GM19438 (cell line): ENCODE measurements at regions not wholly inside any gene's neighbourhood (a gene's known extent, or its start where the extent isn't known, plus 50 kb on each side); places are given as distances from the start of the nearest gene placed in this dataset.

Experiments
- ATAC-seq: cut with Tn5 transposase; IDR thresholded peaks from one replicate; pipeline ENCODE4 v1.9.1; 2021; ENCODE audit warnings: low read depth; ENCODE audit not compliant: unreplicated experiment

DNA sequence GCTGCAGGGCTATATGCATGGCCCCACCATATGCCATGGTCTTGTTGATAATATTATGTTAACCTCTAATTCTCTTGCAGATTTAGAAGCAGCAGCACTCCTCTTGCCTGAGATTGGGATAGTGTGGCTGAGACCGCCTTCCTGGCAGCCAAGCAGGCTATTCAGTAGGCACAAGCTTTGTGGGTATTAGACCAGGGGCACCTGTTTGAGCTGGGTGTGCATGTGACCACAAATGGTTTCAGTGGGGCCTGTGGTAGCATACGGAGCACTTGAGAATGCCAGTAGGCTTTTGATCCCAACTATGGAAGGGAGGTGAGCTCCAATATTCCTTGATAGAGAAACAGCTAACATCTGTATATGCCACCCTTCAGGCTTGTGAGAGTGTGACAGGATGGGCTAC is 625.1 kb upstream of the NUDT12 start:
- no peak for ATAC-seq

DNA sequence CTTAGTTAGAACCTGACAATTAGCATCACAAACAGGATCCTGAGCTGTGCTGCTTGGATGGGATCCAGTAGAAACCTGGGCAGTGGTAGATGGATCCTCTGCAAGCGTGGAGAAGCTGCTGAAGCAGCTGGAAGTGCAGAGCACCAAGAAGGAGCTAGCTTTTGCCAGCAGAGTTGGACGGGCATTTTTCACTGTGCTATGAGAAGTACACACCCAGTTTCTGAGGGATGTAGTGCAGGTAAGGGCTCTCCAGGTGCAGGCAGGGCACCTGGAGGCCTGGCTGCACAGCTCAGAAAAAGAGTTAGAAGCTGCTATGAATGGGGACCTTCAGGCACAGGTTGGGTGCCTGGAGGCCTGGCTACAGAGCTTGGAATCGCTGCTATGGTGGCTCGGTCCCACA is 623.9 kb upstream of the NUDT12 start:
- no peak for ATAC-seq

DNA sequence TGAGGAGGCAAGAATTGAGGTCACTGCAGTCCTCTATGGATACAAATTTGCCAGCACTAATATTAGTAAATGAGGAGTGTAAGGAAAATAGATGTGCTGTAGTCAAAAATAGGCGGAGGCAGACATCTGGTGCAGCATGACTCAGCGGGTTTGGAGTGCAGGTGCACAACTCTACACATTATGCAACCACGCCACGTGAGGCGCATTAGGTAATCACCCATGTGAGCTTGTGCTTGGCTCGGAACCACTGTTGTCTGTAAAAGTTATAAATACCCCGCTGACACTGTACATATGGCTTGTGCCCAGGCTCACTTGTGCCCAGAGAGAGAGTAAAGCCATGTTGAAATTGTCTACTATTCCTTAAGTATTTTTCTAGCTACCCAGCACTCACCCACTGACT is 623.5 kb upstream of the NUDT12 start:
- ATAC-seq = no peak

DNA sequence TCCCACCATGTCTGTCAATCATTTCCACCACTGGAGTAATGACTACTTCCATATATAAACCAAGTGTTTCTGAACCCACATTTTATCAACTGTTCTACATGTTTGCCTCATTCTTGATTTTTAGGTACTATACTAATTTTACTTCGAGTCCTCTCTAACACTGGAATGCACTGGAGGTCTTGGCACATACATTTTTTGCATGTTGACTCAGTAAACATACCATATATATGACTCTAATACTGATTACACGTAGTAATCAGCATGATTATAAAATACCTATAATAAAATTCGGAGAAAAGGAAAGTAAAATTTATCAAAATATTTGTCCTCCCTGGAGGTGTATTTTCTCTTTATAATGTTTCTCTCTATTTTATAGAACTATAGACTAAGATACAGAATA is 621.7 kb upstream of the NUDT12 start:
- no peak for ATAC-seq

DNA sequence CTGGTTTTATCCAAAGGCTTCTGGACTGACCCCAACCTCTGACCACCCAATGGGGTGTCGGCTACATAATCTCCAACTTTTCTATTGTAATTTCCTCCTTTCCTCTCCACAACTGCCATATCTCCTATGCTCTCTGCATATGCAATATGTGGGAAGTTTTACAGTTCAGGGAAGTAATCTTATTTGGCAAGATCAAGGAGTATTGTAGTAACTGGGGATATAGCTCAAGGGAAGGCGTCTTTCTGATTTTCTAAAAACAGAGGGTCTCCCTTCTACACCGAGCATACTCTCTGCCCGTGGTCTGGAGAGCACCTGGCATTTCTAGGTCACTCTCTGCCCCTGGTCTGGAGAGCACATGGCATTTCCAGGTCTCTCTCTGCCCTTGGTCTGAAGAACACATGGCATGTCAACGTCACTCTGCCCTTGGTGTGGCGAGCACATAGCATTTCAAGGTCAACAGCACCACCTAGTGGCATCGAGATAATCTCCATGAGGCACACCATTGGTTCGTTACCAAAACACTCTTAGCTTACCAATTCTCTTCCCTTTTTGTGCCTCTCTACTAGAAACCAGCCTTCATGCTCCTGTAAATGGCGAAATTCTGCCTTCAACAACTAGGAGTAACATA is 616.4 kb upstream of the NUDT12 start:
- no peak for ATAC-seq

DNA sequence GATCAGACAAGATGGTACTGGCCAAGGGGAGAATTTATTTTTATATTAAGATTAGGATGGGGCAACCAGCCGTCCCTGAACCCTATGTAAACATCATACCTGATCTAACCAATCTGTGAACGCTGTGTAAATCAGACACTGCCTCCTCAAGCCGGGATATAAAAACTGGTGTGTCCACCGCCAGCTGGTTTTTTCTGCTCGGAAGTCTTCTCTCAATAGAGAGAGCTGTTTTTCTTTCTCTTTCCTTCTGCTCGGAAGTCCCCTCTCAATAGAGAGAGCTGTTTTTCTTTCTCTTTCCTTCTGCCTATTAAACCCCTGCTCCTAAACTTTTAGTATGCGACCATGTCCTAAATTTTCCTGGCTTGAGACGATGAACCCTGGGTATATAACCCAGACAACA is 615.5 kb upstream of the NUDT12 start:
- ATAC-seq = no peak

DNA sequence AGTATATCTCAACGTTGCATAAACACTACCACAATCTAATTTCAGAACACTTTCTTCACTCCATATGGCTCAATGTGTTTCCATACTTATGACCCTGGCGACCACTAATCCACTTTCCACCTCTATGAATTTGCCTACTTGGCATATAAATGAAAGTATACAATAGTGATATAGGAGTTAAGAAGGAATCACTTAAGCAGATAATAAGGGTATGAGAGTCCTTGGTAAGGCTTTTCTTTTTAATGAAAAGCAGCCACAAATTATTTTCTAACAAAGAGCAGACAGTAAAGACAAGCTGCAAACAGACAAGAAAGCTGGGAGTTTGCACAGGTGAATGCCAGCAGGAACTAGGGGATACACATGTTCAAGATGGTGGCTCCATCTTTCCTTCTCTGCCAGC is 615.1 kb upstream of the NUDT12 start:
- ATAC-seq = no peak

DNA sequence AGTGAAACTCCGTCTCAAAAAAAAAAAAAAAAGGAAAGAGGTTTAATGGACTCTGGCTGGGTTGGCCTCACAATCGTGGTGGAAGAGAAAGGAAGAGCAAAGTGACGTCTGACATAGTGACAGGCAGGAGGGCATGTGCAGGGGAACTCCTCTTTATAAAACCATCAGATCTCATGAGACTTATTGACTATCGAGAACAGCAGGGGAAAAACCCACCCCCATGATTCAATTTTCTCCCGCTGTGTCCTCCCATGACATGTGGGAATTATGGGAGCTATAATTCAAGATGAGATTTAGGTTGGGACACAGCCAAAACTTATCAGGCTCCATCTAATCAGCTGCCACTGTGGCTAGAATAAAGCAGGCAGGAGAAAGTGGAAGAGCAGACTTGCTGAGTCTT is 610.4 kb upstream of the NUDT12 start:
- no peak for ATAC-seq

DNA sequence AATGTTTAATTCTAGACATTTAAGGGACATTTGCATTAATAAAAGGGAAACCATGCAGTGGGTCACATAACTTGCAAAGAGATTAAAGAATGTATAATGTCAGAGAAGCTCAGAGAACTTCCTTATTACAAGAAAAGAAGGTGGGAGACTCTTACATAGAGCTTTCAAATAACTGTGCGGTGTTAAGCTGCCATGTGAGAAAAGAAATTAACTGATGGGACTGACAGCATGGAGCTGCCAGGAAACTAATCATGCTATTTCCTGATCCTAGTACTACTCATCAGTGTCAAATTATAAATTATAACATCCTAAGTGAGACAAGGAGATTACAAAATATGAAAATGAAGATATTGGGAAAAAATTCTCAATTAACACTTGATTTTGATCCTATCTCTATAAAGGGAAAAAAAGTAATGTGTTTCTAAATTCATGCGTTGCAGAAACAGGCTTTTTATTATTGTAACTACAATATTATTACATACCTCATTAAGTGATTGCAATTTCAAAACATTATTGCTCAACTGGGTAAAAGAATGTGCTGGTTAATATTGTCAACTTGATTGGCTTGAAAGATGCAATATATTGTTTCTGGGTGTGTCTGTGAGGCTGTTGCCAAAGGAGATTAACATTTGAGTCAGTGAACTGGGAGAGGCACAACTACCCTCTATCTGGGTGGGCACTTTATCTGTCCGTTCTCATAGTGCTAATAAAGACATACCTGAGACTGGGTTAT is 609.5 kb upstream of the NUDT12 start:
- ATAC-seq = no peak

DNA sequence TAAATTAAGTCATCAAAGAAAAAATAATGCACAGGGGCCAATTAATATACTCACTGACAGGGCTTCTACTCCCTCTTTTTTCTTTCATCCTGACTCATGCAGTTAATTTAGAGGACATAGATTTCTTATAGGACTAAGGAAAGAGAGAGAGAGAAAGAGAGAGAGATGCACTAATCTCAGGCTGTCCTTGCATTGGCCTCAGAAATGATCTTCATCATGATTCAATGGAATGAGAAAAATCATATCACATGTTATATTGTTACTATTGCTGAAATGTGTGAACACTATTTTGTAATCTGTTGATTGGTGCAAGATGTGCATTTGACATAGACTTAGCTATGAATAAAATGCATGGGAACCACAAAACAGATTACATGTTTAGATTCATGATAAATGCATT is 608.3 kb upstream of the NUDT12 start:
- no peak for ATAC-seq

DNA sequence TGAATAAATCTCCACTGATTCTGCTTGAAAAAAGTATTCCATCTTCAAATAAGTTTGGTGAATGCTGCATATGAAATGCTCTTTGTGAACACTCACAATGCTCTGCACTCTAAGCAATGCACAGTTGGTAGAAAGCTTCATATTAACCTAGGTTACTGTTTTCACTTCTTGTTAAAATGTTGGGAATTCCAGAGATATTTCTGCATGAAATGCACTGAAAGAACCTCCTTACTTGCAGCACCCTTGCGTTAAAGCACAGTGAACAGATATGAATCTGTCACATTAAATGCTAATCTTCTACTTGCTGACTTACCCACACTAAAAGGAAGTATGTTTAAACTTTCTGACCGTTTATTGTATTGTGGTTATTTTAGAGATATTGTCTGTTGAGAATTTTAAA is 584.1 kb upstream of the NUDT12 start:
- no peak for ATAC-seq

DNA sequence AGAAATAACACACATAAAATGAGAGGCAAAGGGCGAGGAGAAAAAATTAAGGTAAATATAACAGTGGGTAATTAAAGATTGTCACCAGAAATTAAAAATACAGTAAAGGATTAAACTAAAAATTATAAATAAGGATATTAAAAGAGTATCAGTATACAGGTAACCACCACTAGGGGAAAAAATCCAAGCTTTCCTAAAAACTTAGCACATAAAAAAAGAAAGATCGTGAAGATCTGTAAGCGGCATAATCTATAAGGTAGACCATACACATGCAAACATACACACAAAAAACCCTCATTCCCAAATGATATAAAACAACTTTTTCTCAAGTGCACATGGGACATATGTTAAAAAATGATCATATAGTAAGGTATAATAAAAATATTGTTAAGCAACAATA is 577.3 kb upstream of the NUDT12 start:
- no peak for ATAC-seq

DNA sequence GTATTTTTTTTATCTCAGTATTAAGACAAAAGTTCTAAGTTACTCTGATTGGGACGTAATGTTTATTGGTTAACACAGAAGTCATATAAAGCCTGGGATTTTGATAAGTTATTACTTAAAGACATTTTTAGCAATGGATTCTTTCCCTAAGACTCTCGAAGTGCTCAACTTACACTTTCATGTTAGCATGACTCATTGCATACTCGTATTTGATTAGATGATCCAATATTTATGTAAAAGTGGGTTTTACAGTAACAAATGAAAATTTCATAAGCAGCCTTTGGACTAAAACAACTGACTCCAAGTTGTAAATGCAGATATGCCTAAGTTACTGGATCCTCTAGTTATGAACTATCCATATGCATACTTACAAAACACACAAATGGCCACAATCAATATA is 567.7 kb upstream of the NUDT12 start:
- no peak for ATAC-seq

DNA sequence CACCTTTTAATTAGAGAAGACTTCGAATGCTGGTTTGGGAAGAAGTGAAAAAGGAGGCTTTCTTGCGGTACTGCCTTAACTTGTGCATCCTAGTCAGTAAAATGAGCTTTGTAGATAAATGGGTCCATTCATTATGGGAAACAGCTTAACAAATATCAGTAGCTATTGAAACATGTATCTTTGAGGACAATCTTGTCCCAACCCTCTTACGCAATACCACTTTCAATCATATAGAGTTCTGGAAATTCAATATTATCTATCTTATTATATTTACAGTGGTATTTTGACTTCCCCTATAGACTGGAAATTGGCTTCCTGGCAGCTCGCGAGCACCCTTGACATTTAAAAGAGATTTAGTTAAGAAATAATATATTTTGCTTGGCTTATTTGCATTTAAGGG is 565.8 kb upstream of the NUDT12 start:
- no peak for ATAC-seq

DNA sequence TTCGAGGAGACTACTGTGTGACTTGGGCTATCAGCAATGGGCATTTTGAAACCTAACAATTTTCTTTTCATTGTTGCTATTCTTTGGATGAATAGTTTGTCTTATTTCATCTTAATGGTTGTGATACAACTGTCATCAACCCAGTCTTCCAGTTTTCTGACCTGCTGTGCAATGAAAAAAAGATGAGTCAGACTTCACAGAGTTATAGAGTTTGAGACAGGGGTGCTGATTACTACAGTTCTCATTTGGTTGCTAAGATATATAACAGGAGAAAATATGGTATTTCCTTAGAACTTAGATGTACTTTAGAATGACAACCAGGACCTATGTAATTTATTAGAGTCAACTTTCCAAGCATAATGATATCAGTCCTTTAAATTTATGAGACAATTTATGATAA is 564.4 kb upstream of the NUDT12 start:
- ATAC-seq = no peak

DNA sequence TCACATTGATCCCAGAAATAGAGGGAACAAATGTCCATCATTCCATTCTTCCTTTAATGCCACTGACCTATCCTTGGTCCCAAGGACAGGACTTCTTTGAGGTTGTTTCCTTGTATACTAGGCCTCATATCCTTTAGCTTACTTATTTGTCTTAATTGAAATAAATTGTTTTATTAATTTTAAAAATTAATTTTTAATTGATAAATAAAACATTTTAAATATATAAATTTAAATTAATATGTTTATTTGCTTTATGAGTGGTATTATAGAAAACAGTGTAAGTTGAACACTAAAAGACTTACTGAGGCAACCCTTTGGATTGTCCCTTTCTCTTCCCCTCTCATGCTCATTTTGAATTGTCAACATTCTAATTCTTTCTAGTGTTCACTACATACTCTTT is 556.9 kb upstream of the NUDT12 start:
- no peak for ATAC-seq

DNA sequence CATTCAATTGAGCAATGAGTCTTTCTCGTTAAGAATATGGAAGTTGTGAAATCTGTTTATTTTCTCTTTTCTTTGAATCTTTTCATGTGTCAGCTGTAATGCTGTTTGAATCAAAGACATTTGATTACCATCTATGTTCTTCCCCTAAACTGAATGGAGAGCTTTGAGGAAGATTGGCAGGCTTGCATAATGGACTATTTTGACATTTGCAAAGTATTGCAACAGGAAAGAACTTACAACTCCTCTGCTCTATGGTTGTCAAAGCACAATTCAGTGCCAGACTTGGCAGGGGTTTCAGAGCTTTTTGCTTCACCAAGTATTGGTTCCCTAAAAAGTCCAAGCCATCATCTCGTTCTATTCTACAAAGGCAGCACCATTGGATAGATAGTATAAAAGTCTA is 549.0 kb upstream of the NUDT12 start:
- no peak for ATAC-seq

DNA sequence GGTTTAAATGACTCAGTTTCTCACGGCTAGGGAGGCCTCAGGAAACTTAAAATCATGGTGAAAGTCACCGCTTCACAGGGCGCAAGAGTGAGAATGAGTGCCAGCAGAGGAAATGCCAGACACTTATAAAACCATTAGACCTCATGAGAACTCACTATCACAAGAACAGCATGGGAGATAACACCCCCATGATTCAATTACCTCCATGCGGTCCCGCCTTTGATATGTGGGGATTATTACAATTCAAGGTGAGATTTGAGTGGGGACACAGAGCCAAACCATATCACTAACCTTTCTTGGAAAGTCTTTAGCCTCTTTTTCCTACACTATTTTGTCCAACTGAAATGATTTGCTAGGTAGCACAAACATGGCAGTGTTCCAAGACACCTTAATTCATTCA is 533.9 kb upstream of the NUDT12 start:
- no peak for ATAC-seq

DNA sequence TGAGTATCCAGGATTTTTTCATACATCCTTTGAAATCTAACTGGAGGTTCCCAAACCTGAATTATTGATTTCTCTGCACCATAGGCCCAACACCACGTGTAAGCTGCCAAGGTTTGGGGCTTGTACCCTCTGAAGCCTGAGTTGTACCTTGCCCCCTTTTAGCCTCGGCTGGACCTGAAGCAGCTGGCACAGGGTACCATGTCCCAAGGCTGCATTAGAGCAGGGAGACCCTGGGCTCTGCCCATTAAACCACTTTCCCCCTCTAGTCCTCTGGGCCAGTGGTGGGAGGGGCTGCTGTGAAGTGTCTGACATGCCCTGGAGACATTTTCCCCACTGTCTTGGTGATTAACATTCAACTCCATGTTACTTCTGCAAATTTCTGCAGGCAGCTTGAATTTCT is 532.9 kb upstream of the NUDT12 start:
- ATAC-seq = no peak

DNA sequence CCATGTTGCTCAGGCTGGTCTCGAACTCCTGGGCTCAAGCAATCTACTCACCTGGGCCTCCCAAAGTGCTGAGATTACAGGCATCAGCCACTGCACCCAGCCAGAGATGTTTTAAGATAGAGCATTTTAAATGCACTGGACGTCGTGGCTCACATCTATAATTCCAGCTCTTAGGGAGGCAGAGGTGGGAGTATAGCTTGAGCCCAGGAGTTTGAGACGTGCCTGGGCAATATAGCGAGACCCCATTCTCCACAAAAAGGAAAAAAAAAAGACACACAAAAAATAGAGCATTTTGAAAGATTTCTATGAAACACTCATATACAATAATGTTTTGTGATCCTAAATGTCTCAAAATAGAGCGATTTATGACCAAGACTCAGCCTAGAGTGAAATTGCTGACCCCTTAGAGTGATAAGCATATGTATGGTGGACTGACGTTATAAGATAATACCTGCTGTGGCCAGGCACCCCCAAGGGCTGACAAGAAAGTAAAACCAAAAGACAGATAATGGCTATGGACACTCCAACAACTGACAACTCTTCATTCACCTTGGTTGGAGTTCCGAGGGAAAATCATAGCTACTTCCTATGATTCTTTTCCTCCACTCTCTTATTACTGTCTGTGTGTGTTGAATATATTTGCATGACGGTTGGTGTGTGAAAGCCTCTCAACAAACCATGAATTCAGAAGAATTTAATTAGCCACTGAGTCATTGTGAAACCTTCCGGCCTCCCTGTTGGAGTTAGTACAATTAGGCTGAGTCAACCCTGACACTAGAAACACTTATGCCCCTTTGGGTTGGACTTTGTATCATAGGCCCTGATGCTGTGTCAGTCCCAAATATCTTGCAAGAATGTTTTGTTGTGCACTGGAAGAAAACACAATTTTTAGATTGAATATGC is 526.5 kb upstream of the NUDT12 start:
- ATAC-seq = no peak

DNA sequence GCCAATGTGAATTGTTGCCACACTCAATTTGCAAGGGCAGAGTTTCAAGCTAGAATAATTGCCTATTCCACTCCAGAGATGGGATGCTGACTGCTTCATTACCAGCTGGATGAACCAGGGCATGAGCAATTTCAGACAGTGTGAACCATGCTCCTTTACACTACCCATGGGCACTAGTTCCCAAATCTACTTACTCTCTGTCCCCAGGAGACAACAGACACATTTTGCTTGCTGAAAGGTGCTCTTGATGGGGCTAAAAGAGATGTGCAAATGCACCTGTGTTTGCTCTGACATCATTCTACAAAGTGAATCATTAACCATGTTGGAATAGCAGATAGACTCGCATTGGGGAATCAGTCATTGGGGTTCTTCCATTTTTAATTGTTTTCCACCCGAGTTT is 522.3 kb upstream of the NUDT12 start:
- ATAC-seq = no peak

DNA sequence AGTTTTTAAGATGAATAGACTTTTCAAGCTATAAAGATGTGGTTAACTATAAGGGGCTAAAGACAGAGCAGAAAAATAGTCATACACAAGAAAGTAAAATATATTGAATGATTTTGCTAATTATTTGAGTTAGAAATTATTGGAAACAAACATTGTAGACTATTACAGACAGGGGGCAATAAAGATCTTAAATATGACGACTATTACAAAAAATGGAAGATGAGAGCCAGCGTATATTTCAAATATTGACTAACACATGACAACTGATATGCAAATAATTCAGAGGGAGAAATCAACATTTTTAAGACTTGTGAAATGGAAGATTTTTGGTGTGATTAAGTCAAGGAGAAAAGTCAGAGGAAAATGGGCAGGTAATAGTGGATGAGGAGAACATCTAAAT is 520.2 kb upstream of the NUDT12 start:
- no peak for ATAC-seq
